Fibroblast of lung (primary cell): ENCODE measurements at regions not wholly inside any gene's neighbourhood (a gene's known extent, or its start where the extent isn't known, plus 50 kb on each side); places are given as distances from the start of the nearest gene placed in this dataset.

ENCODE experiments used
- CTCF ChIP-seq, 2 donors: IDR thresholded peaks in 1 of 2; conservative IDR thresholded peaks in 1 of 2; 1 replicate in 1 of 2; 2 replicates in 1 of 2; pipeline ENCODE4 v1.5.1; 2011 to 2012; ENCODE audit warnings: low read length in 2 of 2, control low read depth in 1 of 2, inconsistent platforms in 1 of 2, low read depth in 1 of 2, mild to moderate bottlenecking in 1 of 2
- EZH2 ChIP-seq: IDR thresholded peaks from 2 replicates; pipeline ENCODE4 v1.5.1; 2012; ENCODE audit warnings: low read length, control low read depth, mild to moderate bottlenecking; ENCODE audit errors: missing control alignments

- no peak for TF ChIP-seq CTCF (conservative IDR thresholded peaks at IDR 0.05 in 1 of 2, IDR thresholded peaks at IDR 0.05 in 1 of 2; ENCODE audit: low read depth in 1 of 2, low read length in 2 of 2)
- no peak for TF ChIP-seq EZH2
Observed at GRCh38 chr5:38790891-38791290, 54.9 kb upstream of the OSMR start.
